ENCODE measurements at regions not wholly inside any gene's neighbourhood (a gene's known extent, or its start where the extent isn't known, plus 50 kb on each side); places are given as distances from the start of the nearest gene placed in this dataset.

DNA sequence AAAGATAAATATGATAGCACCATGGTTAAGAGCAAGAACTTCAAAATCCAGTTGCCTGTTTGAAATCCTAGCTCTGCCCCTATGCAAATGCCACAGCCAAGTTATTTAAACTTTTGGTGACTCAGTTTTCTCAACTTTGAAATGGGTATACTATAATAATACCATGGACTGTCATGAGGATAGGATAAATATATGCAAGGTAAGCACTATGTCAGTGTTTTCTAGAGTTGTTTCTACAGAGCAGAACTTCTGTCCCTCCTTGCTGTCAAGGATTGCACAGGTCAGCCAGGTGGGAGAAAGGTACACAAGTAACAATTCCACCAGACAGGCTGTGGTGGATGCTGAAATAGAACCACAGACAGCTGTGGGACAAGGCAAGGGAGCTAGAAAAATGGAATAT, 55.7 kb upstream of the BOD1L2 start:
- H3K27me3 ChIP-seq (replicated peaks; ENCODE audit: control insufficient read depth, insufficient read depth, low read length) = no peaks in the 10 kb centered on the region
- no TSS peak for BruUV-seq (replicated peaks)
- Mint-ChIP-seq H3K4me1 (ENCODE audit: low read depth, unreplicated experiment) (no peaks in the 10 kb centered on the region), H3K27me3 (ENCODE audit: insufficient read depth, unreplicated experiment) (peaks cover 6% of the 10 kb centered on the region), H3K4me3 (ENCODE audit: unreplicated experiment) (no peak overlapping the region), H3K27ac (ENCODE audit: unreplicated experiment) (no peak overlapping the region), H3K9me3 (ENCODE audit: unreplicated experiment) (no peaks in the 10 kb centered on the region), H3K36me3 (ENCODE audit: insufficient read depth, unreplicated experiment) (no peaks in the 10 kb centered on the region)
- TF ChIP-seq, protein P1, sequence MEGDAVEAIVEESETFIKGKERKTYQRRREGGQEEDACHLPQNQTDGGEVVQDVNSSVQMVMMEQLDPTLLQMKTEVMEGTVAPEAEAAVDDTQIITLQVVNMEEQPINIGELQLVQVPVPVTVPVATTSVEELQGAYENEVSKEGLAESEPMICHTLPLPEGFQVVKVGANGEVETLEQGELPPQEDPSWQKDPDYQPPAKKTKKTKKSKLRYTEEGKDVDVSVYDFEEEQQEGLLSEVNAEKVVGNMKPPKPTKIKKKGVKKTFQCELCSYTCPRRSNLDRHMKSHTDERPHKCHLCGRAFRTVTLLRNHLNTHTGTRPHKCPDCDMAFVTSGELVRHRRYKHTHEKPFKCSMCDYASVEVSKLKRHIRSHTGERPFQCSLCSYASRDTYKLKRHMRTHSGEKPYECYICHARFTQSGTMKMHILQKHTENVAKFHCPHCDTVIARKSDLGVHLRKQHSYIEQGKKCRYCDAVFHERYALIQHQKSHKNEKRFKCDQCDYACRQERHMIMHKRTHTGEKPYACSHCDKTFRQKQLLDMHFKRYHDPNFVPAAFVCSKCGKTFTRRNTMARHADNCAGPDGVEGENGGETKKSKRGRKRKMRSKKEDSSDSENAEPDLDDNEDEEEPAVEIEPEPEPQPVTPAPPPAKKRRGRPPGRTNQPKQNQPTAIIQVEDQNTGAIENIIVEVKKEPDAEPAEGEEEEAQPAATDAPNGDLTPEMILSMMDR (IDR thresholded peaks at IDR 0.05; ENCODE audit: insufficient read depth in 1 of 2, low read depth in 1 of 2, low read length in 1 of 2, severe bottlenecking in 1 of 2, unreplicated experiment in 1 of 2) = no peak
- no peaks in the 10 kb centered on the region for H3K9me3 ChIP-seq
- no peak overlapping the region for H3K4me3 ChIP-seq (ENCODE audit: low read depth, low read length)
- intact Hi-C loops (cut with micrococcal nuclease; ENCODE audit: unreplicated experiment) = no loop called here
- H3K4me1 ChIP-seq = no peaks in the 10 kb centered on the region
- ChIA-PET CTCF (no interaction called here), POLR2A (no interaction called here)
- no peaks in the 10 kb centered on the region for H3K36me3 ChIP-seq (ENCODE audit: control insufficient read depth, insufficient read depth, low read length)
- no peak for DNase-seq

DNA sequence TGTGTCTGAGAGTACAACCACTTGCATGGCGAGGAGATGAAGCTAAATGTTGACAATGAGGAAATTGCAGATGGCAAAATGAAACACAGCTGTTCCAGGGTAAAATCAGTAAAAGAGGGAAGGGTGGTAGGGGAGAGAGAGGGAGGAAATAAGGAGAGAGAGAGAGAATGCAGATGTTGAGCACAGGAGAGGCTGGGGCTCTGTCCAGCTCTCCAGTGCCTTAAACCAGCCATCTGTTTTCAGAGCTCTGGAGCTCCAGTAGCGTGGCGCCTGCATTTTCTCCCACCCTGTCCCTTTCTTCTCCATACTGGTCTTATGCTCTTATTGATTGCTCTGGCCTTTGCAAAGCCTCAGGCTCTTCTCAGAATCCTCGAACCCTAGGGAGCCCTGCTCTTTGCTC, 52.7 kb upstream of the BOD1L2 start:
- Histone ChIP-seq H3K4me1 (no peaks in the 10 kb centered on the region), H3K4me3 (ENCODE audit: low read depth, low read length) (no peak overlapping the region), H3K9me3 (no peaks in the 10 kb centered on the region), H3K27me3 (replicated peaks; ENCODE audit: control insufficient read depth, insufficient read depth, low read length) (no peaks in the 10 kb centered on the region), H3K36me3 (ENCODE audit: control insufficient read depth, insufficient read depth, low read length) (no peaks in the 10 kb centered on the region)
- CTCF ChIA-PET = no interaction called here
- TF ChIP-seq, protein P1 (IDR thresholded peaks at IDR 0.05; ENCODE audit: insufficient read depth in 1 of 2, low read depth in 1 of 2, low read length in 1 of 2, severe bottlenecking in 1 of 2, unreplicated experiment in 1 of 2) = no peak
- Mint-ChIP-seq H3K27ac (ENCODE audit: unreplicated experiment) (no peak overlapping the region), H3K36me3 (ENCODE audit: insufficient read depth, unreplicated experiment) (no peaks in the 10 kb centered on the region), H3K27me3 (ENCODE audit: insufficient read depth, unreplicated experiment) (peaks cover 11% of the 10 kb centered on the region), H3K9me3 (ENCODE audit: unreplicated experiment) (no peaks in the 10 kb centered on the region), H3K4me3 (ENCODE audit: unreplicated experiment) (no peak overlapping the region), H3K4me1 (ENCODE audit: low read depth, unreplicated experiment) (no peaks in the 10 kb centered on the region)
- DNase-seq = no peak
- intact Hi-C loops (cut with micrococcal nuclease; ENCODE audit: unreplicated experiment) = no loop called here
- POLR2A ChIA-PET = no interaction called here
- no TSS peak for BruUV-seq (replicated peaks)

DNA sequence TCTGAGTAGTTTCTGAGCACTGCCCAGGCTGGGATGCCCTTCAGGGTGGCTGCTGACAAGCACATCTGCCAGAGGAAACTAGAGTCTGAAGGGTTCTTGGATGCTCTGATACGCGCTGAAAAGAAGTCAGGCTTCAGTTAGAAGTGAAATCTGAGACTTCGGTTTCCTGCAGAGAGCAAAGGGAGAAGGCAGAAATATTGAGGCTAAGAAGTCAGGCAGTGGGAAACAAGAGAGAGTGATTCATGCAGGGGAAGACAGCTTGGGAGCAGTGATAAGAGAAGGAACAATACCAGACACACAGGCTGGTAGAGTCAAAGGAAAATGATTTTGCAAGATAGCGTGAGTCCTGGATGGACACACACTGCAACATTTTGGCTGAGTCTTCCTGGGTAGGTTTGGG, 51.0 kb upstream of the BOD1L2 start:
- ChIA-PET POLR2A (no interaction called here), CTCF (no interaction called here)
- H3K36me3 Mint-ChIP-seq (ENCODE audit: insufficient read depth, unreplicated experiment) = no peaks in the 10 kb centered on the region
- Histone ChIP-seq H3K36me3 (ENCODE audit: control insufficient read depth, insufficient read depth, low read length) (no peaks in the 10 kb centered on the region), H3K4me3 (ENCODE audit: low read depth, low read length) (no peak overlapping the region), H3K9me3 (no peaks in the 10 kb centered on the region), H3K4me1 (no peaks in the 10 kb centered on the region), H3K27me3 (replicated peaks; ENCODE audit: control insufficient read depth, insufficient read depth, low read length) (no peaks in the 10 kb centered on the region)
- BruUV-seq (replicated peaks) = no TSS peak
- no peak overlapping the region for H3K4me3 Mint-ChIP-seq (ENCODE audit: unreplicated experiment)
- TF ChIP-seq, protein P1 (IDR thresholded peaks at IDR 0.05; ENCODE audit: insufficient read depth in 1 of 2, low read depth in 1 of 2, low read length in 1 of 2, severe bottlenecking in 1 of 2, unreplicated experiment in 1 of 2) = no peak
- DNase-seq = no peak
- peaks cover under 1% of the 10 kb centered on the region for H3K9me3 Mint-ChIP-seq (ENCODE audit: unreplicated experiment)
- no peaks in the 10 kb centered on the region for H3K4me1 Mint-ChIP-seq (ENCODE audit: low read depth, unreplicated experiment)
- H3K27ac Mint-ChIP-seq (ENCODE audit: unreplicated experiment) = no peak overlapping the region
- peaks cover 11% of the 10 kb centered on the region for H3K27me3 Mint-ChIP-seq (ENCODE audit: insufficient read depth, unreplicated experiment)
- intact Hi-C loops (cut with micrococcal nuclease; ENCODE audit: unreplicated experiment) = no loop called here
